ENCODE measurements at regions not wholly inside any gene's neighbourhood (a gene's known extent, or its start where the extent isn't known, plus 50 kb on each side); places are given as distances from the start of the nearest gene placed in this dataset.
A peak's percentile ranks its signal among the peaks of the same experiment; 100 is the strongest.
"Not testable (repeated sequence)": the region's sequence is repeated elsewhere in the genome, so short reads cannot be mapped to it uniquely, and the experiment has no call there.

DNA sequence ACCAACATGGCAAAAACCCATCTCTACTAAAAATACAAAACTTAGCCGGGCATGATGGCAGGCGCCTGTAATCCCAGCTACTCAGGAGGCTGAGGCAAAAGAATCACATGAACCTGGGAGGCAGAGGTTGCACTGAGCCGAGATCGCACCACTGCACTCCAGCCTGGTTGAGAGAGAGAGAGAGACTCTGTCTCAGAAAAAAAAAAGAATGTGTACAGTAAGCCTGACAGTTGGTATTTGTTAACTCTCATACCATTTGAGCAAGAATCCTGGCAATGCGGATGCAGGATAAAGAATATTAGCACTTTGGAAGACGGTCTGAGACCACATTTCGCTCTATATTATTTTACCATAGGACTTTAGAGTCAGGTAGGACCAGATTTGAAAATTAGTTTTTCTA, 140.0 kb upstream of the ZNF648 start:
- Histone ChIP-seq H3K4me2 (ENCODE audit: low read depth, low read length) (peak overlapping the region; percentile 40), H3K27ac (ENCODE audit: extremely low read length, insufficient read depth, low read length) (peak overlapping the region; percentile 4), H3K4me1 (ENCODE audit: insufficient read depth, low read length) (peaks cover 68% of the 10 kb centered on the region)
- BruUV-seq (replicated peaks); CTCF ChIA-PET (ENCODE audit: low intra/inter-chr PET ratio, low total read pairs); H3K36me3 ChIP-seq (replicated peaks in 1 of 2; ENCODE audit: control insufficient read depth in 1 of 2, insufficient read depth in 2 of 2, low read length in 2 of 2); H2AFZ ChIP-seq (ENCODE audit: low read length); H3K9ac ChIP-seq (ENCODE audit: insufficient read depth, low read depth, low read length); H3K79me2 ChIP-seq (ENCODE audit: insufficient read depth, low read length); H3K9me3 ChIP-seq (ENCODE audit: low read length); H3K4me3 ChIP-seq (replicated peaks in 1 of 3; ENCODE audit: insufficient read depth in 1 of 3, low read depth in 2 of 3, low read length in 3 of 3); in situ Hi-C loops (cut with HindIII; ENCODE audit: extremely low pct_ligation_motif_present, low pct_unique_long_range_greater_than_20kb); H4K20me1 ChIP-seq (ENCODE audit: insufficient read depth, low read length); POLR2A ChIA-PET; H3K27me3 ChIP-seq (ENCODE audit: control insufficient read depth in 1 of 2, insufficient read depth in 2 of 2, low read length in 2 of 2); TF ChIP-seq FOXP1, SOX6, SOX13 (IDR thresholded peaks at IDR 0.05): not testable (repeated sequence)
- intact Hi-C loops (cut with micrococcal nuclease; ENCODE audit: unreplicated experiment), result loop anchor here (2.0 to 5.0 kb wide), 2 partner anchors 101 to 195 kb away; no protein-coding TSS in a partner anchor
- FAIRE-seq (peak; percentile 37), DNase-seq (ENCODE audit: low spot score) (peak; percentile 64), ATAC-seq (peak; percentile 81)
- 24% methylated on average over 7 of the region's 7 CpGs for WGBS (ENCODE audit: low lambda C conversion rate)
- TF ChIP-seq ELF3 (CRISPR knock-in tag; IDR thresholded peaks at IDR 0.05), result peak; percentile 95
- TF ChIP-seq ZNF362 (CRISPR knock-in tag; IDR thresholded peaks at IDR 0.05; ENCODE audit: borderline replicate concordance), result peak; percentile 96
- peak; percentile 21; the same call in 1 of the 2 replicates for TF ChIP-seq FOXP1 (CRISPR knock-in tag; IDR thresholded peaks at IDR 0.05)
- peak; percentile 53; the same call in 1 of the 2 replicates for TF ChIP-seq FOXA3 (CRISPR knock-in tag; IDR thresholded peaks at IDR 0.05)
- TF ChIP-seq CEBPG (CRISPR knock-in tag; IDR thresholded peaks at IDR 0.05), result peak; percentile 62
- 0 out of 2 replicates have a peak, but pooled peaks have one; percentile 23 for TF ChIP-seq KDM3A (CRISPR knock-in tag; IDR thresholded peaks at IDR 0.05; ENCODE audit: low read depth)
- 0 out of 2 replicates have a peak, but pooled peaks have one; percentile 40 for TF ChIP-seq HDAC2 (CRISPR knock-in tag; IDR thresholded peaks at IDR 0.05)
- TF ChIP-seq ELF1 (CRISPR knock-in tag; IDR thresholded peaks at IDR 0.05), result peak; percentile 58; the same call in 1 of the 2 replicates
- TF ChIP-seq ZNF292 (CRISPR knock-in tag; IDR thresholded peaks at IDR 0.05; ENCODE audit: borderline replicate concordance, low read depth), result 0 out of 2 replicates have a peak, but pooled peaks have one; percentile 34
- peak; percentile 42; the same call in 1 of the 2 replicates for TF ChIP-seq SAP130 (CRISPR knock-in tag; IDR thresholded peaks at IDR 0.05; ENCODE audit: low read depth)
- 0 out of 2 replicates have a peak, but pooled peaks have one; percentile 17 for TF ChIP-seq FOXO1 (CRISPR knock-in tag; IDR thresholded peaks at IDR 0.05)
- 0 out of 2 replicates have a peak, but pooled peaks have one; percentile 31 for TF ChIP-seq SP5 (CRISPR knock-in tag; IDR thresholded peaks at IDR 0.05; ENCODE audit: borderline replicate concordance, low read depth)
- TF ChIP-seq NCOA2 (CRISPR knock-in tag; IDR thresholded peaks at IDR 0.05), result 0 out of 2 replicates have a peak, but pooled peaks have one; percentile 22
- TF ChIP-seq MED1 (CRISPR knock-in tag; IDR thresholded peaks at IDR 0.05), result peak; percentile 47; the same call in 1 of the 2 replicates
- TF ChIP-seq SALL1 (CRISPR knock-in tag; IDR thresholded peaks at IDR 0.05), result 0 out of 2 replicates have a peak, but pooled peaks have one; percentile 12
- TF ChIP-seq KAT7 (CRISPR knock-in tag; IDR thresholded peaks at IDR 0.05; ENCODE audit: borderline replicate concordance), result 0 out of 2 replicates have a peak, but pooled peaks have one; percentile 39
- peak; percentile 52; the same call in 1 of the 2 replicates for TF ChIP-seq SOX6 (CRISPR knock-in tag; IDR thresholded peaks at IDR 0.05)
- peak; percentile 95 for TF ChIP-seq TEAD3 (CRISPR knock-in tag; optimal IDR thresholded peaks at IDR 0.05; ENCODE audit: borderline replicate concordance)
- peak; percentile 30; the same call in 1 of the 2 replicates for TF ChIP-seq HNF4A (CRISPR knock-in tag; IDR thresholded peaks at IDR 0.05)
- TF ChIP-seq SOX13 (CRISPR knock-in tag; conservative IDR thresholded peaks at IDR 0.05 in 1 of 2, IDR thresholded peaks at IDR 0.05 in 1 of 2), result peak in 1 of 2 experiments; percentile 54; a peak in 1 of 4 replicates
- peak; percentile 71 for TF ChIP-seq ARID5B (CRISPR knock-in tag; IDR thresholded peaks at IDR 0.05)
